Osteocyte (in vitro differentiated cells): ENCODE measurements at regions not wholly inside any gene's neighbourhood (a gene's known extent, or its start where the extent isn't known, plus 50 kb on each side); places are given as distances from the start of the nearest gene placed in this dataset.

Experiments used
- DNase-seq: peaks from one replicate; pipeline ENCODE4 v3.0.0; 2021; ENCODE audit warnings: mixed read lengths; ENCODE audit not compliant: unreplicated experiment; ENCODE audit errors: extremely low spot score
- H3K27ac Mint-ChIP-seq: one replicate; pipeline ENCODE4 v1.8.0; 2021; ENCODE audit warnings: mild to moderate bottlenecking, mixed read lengths; ENCODE audit not compliant: unreplicated experiment
- H3K27me3 Mint-ChIP-seq: one replicate; pipeline ENCODE4 v1.8.0; 2021; ENCODE audit warnings: mixed read lengths; ENCODE audit not compliant: unreplicated experiment
- H3K36me3 Mint-ChIP-seq: one replicate; pipeline ENCODE4 v1.8.0; 2021; ENCODE audit warnings: mixed read lengths; ENCODE audit not compliant: unreplicated experiment
- H3K4me1 Mint-ChIP-seq: one replicate; pipeline ENCODE4 v1.8.0; 2021; ENCODE audit warnings: mixed read lengths; ENCODE audit not compliant: unreplicated experiment
- H3K4me3 Mint-ChIP-seq: one replicate; pipeline ENCODE4 v1.8.0; 2021; ENCODE audit warnings: mild to moderate bottlenecking, moderate library complexity, mixed read lengths; ENCODE audit not compliant: unreplicated experiment
- H3K9me3 Mint-ChIP-seq: one replicate; pipeline ENCODE4 v1.8.0; 2021; ENCODE audit warnings: mixed read lengths; ENCODE audit not compliant: unreplicated experiment
- TF ChIP-seq, protein P1 (sequence below): fragments of 200-600 bp; sonication (generic); IDR thresholded peaks from 2 replicates; pipeline ENCODE4 v1.5.0; 2021; ENCODE audit warnings: antibody characterized with exemption, mild to moderate bottlenecking, moderate library complexity

DNA sequence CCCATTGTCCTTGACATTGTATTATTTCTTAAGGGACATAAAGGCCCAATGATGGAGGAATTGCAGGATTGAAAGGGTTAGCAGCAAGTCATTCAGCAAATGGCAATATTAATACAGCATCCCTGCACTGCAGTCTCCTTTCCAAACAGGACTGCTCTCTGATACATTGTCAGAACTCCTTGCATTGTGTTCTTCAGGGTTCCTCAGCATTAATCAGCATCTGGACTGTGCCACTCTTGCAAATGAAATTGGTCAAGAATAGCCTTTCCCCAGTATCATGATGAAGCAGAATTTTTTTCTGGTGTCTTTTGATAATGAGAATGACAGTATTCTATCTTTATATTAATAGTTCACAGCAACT is 272.6 kb upstream of the HAND2 start:
- no peak for DNase-seq
- no peak overlapping the region for H3K4me3 Mint-ChIP-seq
- H3K27me3 Mint-ChIP-seq: no peaks in the 10 kb centered on the region
- no peaks in the 10 kb centered on the region for H3K9me3 Mint-ChIP-seq
- no peaks in the 10 kb centered on the region for H3K36me3 Mint-ChIP-seq
- H3K4me1 Mint-ChIP-seq: no peaks in the 10 kb centered on the region
- no peak overlapping the region for H3K27ac Mint-ChIP-seq
- TF ChIP-seq, protein P1, sequence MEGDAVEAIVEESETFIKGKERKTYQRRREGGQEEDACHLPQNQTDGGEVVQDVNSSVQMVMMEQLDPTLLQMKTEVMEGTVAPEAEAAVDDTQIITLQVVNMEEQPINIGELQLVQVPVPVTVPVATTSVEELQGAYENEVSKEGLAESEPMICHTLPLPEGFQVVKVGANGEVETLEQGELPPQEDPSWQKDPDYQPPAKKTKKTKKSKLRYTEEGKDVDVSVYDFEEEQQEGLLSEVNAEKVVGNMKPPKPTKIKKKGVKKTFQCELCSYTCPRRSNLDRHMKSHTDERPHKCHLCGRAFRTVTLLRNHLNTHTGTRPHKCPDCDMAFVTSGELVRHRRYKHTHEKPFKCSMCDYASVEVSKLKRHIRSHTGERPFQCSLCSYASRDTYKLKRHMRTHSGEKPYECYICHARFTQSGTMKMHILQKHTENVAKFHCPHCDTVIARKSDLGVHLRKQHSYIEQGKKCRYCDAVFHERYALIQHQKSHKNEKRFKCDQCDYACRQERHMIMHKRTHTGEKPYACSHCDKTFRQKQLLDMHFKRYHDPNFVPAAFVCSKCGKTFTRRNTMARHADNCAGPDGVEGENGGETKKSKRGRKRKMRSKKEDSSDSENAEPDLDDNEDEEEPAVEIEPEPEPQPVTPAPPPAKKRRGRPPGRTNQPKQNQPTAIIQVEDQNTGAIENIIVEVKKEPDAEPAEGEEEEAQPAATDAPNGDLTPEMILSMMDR: no peak

DNA sequence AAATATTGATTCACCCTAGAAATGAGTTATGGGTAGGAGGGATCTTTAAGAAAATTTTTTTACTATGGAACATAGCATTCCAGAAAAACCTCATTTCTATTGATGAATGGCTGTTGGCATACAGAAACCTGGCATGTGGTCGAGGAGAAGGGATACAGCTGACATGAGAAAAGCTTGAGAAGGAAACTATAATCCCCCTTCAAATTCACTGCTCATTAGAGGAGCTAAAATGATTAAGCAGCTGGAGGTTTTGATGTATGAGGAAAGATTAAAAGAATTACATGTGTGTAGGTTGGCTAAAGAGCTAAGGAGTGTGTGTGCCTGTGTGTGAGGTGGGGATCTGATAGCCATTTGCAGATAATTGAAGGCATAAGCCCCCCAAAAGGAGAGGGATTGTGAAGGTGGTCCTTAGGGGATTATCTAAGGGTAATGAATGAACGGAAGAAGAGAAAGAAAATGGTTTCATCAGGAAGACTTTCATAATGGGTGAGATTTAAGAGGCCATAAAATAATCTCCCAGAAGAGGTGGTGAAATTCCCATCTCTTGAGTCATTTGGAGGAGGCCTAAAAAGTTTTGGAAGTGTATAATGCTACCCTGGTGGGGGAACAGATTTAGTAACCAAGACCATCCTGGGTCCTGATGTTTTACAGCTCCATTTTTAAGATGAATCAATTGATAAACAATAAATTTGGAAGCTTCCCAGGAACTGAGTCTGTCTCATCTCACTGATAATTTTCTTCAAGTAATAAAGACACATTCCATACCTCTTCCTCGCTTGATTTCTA is 272.0 kb upstream of the HAND2 start:
- Mint-ChIP-seq H3K36me3 (no peaks in the 10 kb centered on the region), H3K27ac (no peak overlapping the region), H3K4me3 (no peak overlapping the region), H3K27me3 (no peaks in the 10 kb centered on the region), H3K9me3 (no peaks in the 10 kb centered on the region), H3K4me1 (no peaks in the 10 kb centered on the region)
- TF ChIP-seq, protein P1: no peak
- no peak for DNase-seq

DNA sequence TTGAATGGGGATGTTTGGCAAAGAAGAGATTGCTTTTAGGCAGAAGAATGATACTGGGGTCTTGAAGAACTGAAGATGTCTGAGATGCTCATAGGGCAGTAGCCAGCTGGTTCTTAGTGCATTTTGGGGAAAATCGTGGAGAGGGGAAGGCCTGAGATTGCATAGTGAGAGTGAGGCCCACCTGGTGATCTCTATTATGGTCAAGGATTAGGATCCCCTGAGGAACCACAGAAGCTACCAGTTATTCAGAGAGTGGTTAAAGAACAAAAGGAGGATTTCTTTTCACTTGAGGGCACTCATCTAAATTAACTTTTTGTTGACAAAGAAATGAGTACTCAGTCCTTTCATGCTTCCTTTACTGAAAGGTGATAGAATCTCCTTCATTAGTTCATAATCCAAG is 271.3 kb upstream of the HAND2 start:
- Mint-ChIP-seq H3K27ac (no peak overlapping the region), H3K4me3 (no peak overlapping the region), H3K36me3 (no peaks in the 10 kb centered on the region), H3K4me1 (no peaks in the 10 kb centered on the region), H3K27me3 (no peaks in the 10 kb centered on the region), H3K9me3 (no peaks in the 10 kb centered on the region)
- no peak for DNase-seq
- TF ChIP-seq, protein P1: no peak

DNA sequence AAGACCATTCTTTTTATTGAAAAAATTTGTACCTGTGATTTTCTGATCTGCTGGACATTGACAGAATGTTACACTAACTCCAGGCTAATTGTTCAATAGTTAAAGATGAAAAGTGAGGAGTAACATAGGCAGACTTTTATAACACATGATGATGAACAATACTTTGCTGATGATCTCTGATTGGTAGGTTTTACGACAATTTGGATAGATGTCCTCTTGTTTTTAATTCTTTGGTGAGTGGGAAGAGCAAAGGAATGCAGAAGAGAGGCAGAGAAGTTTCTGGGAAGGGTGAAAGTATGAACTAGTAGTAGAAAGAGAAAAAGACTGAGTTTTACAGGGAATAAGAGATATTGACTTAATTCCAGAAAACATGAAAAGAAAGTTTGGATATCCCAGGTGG is 267.3 kb upstream of the HAND2 start:
- Mint-ChIP-seq H3K27ac (no peak overlapping the region), H3K36me3 (no peaks in the 10 kb centered on the region), H3K9me3 (no peaks in the 10 kb centered on the region), H3K4me3 (no peak overlapping the region), H3K4me1 (no peaks in the 10 kb centered on the region), H3K27me3 (no peaks in the 10 kb centered on the region)
- no peak for DNase-seq
- TF ChIP-seq, protein P1: no peak

DNA sequence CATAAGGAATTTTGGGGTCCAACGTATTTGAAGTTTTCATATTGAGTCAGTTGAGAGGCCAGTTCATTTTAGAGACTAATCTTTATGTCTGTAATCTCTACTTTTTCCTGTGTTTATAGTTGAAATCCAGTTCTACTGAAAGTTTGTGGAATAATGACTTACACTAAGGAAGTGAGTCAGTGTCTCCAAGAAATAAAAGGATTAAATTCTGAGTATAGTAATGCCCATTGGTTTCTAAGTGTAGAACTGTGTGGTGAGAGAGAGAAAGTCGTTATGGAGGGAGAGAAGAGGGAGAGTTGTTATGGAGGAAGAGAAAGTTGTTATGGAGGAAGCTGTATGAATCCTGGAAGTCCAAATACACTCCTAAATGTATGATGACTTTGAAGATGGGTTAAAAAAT is 264.6 kb upstream of the HAND2 start:
- Mint-ChIP-seq H3K36me3 (no peaks in the 10 kb centered on the region), H3K4me3 (no peak overlapping the region), H3K27me3 (no peaks in the 10 kb centered on the region), H3K9me3 (peaks cover 4% of the 10 kb centered on the region), H3K4me1 (no peaks in the 10 kb centered on the region), H3K27ac (no peak overlapping the region)
- no peak for DNase-seq
- TF ChIP-seq, protein P1: no peak
